ENCODE measurements at regions not wholly inside any gene's neighbourhood (a gene's known extent, or its start where the extent isn't known, plus 50 kb on each side); places are given as distances from the start of the nearest gene placed in this dataset.

- no peaks in the 10 kb centered on the region for H3K9me3 ChIP-seq (ENCODE audit: control insufficient read depth, insufficient read depth, low read length)
- H3K27ac ChIP-seq (ENCODE audit: low read depth, low read length) = no peak overlapping the region
- ChIA-PET POLR2A (no interaction called here), CTCF (no interaction called here)
- TF ChIP-seq CTCF (IDR thresholded peaks at IDR 0.05; ENCODE audit: low read depth, low read length) = no peak
- DNase-seq (ENCODE audit: low read depth, low spot score) = no peak
- H3K4me3 ChIP-seq (ENCODE audit: low read depth, low read length) = no peak overlapping the region
- peaks cover 4% of the 10 kb centered on the region for H3K27me3 ChIP-seq (ENCODE audit: control insufficient read depth, insufficient read depth, low read length)
Observed at GRCh38 chr3:115487968-115488367, 135.3 kb upstream of the GAP43 start.

- CTCF ChIA-PET = no interaction called here
- TF ChIP-seq CTCF (IDR thresholded peaks at IDR 0.05; ENCODE audit: low read depth, low read length) = no peak
- no peak for DNase-seq (ENCODE audit: low read depth, low spot score)
- Histone ChIP-seq H3K27me3 (ENCODE audit: control insufficient read depth, insufficient read depth, low read length) (peaks cover 4% of the 10 kb centered on the region), H3K27ac (ENCODE audit: low read depth, low read length) (no peak overlapping the region), H3K4me3 (ENCODE audit: low read depth, low read length) (no peak overlapping the region), H3K9me3 (ENCODE audit: control insufficient read depth, insufficient read depth, low read length) (no peaks in the 10 kb centered on the region)
- POLR2A ChIA-PET = no interaction called here
Observed at GRCh38 chr3:115488409-115488808, 134.9 kb upstream of the GAP43 start.

GRCh38 chr3:115494826-115495225, 128.5 kb upstream of the GAP43 start:
- CTCF ChIA-PET = interaction anchor here (1.0 to 1.5 kb wide), 3 partner anchors 9 to 278 kb away, joined by 3 to 6 read pairs (median 4); no protein-coding TSS in a partner anchor
- no peak for TF ChIP-seq CTCF (IDR thresholded peaks at IDR 0.05; ENCODE audit: low read depth, low read length)
- POLR2A ChIA-PET = no interaction called here
- no peaks in the 10 kb centered on the region for H3K27me3 ChIP-seq (ENCODE audit: control insufficient read depth, insufficient read depth, low read length)
- no peak overlapping the region for H3K4me3 ChIP-seq (ENCODE audit: low read depth, low read length)
- H3K9me3 ChIP-seq (ENCODE audit: control insufficient read depth, insufficient read depth, low read length) = no peaks in the 10 kb centered on the region
- H3K27ac ChIP-seq (ENCODE audit: low read depth, low read length) = no peak overlapping the region
- no peak for DNase-seq (ENCODE audit: low read depth, low spot score)

- ChIA-PET POLR2A (no interaction called here), CTCF (interaction anchor here (0.8 kb wide), 1 partner anchor 12 kb away, joined by 3 read pairs; no protein-coding TSS in a partner anchor)
- Histone ChIP-seq H3K9me3 (ENCODE audit: control insufficient read depth, insufficient read depth, low read length) (no peaks in the 10 kb centered on the region), H3K27ac (ENCODE audit: low read depth, low read length) (no peak overlapping the region), H3K4me3 (ENCODE audit: low read depth, low read length) (no peak overlapping the region), H3K27me3 (ENCODE audit: control insufficient read depth, insufficient read depth, low read length) (peaks cover 4% of the 10 kb centered on the region)
- no peak for DNase-seq (ENCODE audit: low read depth, low spot score)
- no peak for TF ChIP-seq CTCF (IDR thresholded peaks at IDR 0.05; ENCODE audit: low read depth, low read length)
Observed at GRCh38 chr3:115498421-115498820, 124.9 kb upstream of the GAP43 start.

- no peak for DNase-seq (ENCODE audit: low read depth, low spot score)
- Histone ChIP-seq H3K27ac (ENCODE audit: low read depth, low read length) (no peak overlapping the region), H3K4me3 (ENCODE audit: low read depth, low read length) (no peak overlapping the region), H3K9me3 (ENCODE audit: control insufficient read depth, insufficient read depth, low read length) (no peaks in the 10 kb centered on the region), H3K27me3 (ENCODE audit: control insufficient read depth, insufficient read depth, low read length) (peaks cover 4% of the 10 kb centered on the region)
- CTCF ChIA-PET = interaction anchor here (0.8 kb wide), 1 partner anchor 12 kb away, joined by 3 read pairs; no protein-coding TSS in a partner anchor
- no peak for TF ChIP-seq CTCF (IDR thresholded peaks at IDR 0.05; ENCODE audit: low read depth, low read length)
- POLR2A ChIA-PET = no interaction called here
Observed at GRCh38 chr3:115498898-115499297, 124.4 kb upstream of the GAP43 start.

All from AG04450 (cell line).